ENCODE measurements at regions not wholly inside any gene's neighbourhood (a gene's known extent, or its start where the extent isn't known, plus 50 kb on each side); places are given as distances from the start of the nearest gene placed in this dataset.

GRCh38 chr16:55991843-55992242, 116.7 kb upstream of the CES5A start:
- TF ChIP-seq CTCF (conservative IDR thresholded peaks at IDR 0.05 in 1 of 2, IDR thresholded peaks at IDR 0.05 in 1 of 2; ENCODE audit: low read depth in 1 of 2, low read length in 2 of 2), result no peak
- TF ChIP-seq EZH2 (IDR thresholded peaks at IDR 0.05; ENCODE audit: low read length, missing control alignments), result no peak
